ENCODE measurements at regions not wholly inside any gene's neighbourhood (a gene's known extent, or its start where the extent isn't known, plus 50 kb on each side); places are given as distances from the start of the nearest gene placed in this dataset.

DNA sequence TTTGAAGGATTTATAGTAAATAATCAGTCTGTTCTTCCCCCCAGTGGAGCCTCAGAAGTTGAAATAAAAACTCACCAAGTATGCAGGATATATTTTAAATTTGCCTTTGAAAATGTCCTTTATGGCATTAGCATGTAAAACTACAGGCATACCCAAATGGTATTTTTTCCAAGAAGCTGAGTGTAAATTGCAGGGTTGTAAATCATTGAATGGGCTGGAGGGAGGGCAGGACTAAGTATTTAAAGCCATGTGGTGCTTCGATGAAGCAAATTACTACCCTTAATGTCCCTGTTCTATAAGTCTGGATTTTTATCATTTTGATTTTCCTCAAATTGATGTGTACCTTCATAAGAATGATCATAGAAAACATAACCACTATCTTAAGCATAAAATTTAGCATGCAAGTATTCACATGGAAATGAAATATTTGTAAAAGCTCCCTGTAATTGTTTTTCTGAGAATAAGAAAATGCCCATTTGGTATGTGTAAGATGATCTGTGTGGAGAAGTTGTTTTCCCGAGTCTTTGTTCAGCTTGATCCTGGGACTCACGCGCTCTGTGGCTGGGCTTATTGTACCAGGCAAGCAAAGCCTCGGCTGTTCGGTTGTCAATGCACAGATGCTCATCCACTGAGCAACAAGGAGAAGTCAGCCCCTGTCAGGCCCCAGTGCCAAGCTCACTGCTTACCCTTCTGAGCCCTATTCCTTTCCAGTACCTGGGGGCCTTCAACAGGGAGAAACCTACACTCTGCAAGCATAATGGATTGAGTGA, 66.7 kb downstream of the CD164 start:
- H3K27ac Mint-ChIP-seq = no peak overlapping the region
- ATAC-seq = no peak
- no peaks in the 10 kb centered on the region for H3K9me3 Mint-ChIP-seq
- H3K4me3 Mint-ChIP-seq = no peak overlapping the region
- H3K4me1 Mint-ChIP-seq = no peaks in the 10 kb centered on the region
- no peaks in the 10 kb centered on the region for H3K36me3 Mint-ChIP-seq
- no peaks in the 10 kb centered on the region for H3K27me3 Mint-ChIP-seq

DNA sequence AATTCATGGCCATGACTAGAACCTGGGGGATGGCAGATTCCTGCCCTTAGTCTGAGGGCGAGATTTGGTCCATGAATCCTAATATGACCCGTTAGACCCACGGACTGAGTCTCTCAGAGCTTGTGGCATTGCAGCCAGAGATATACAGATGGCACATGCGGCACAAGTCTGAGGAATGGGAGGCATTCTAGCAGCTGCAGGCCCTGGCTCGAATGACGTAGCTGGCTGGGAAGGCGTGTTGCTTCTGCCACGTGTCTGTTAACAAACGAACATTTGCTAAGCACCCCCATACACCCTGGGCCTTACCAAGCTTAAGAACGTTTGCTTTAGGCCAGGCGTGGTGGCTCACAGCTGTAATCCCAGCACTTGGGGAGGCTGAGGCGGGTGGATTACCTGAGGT, 68.0 kb downstream of the CD164 start:
- ATAC-seq = no peak
- no peaks in the 10 kb centered on the region for H3K4me1 Mint-ChIP-seq
- H3K27ac Mint-ChIP-seq = no peak overlapping the region
- H3K27me3 Mint-ChIP-seq = peaks cover 9% of the 10 kb centered on the region
- H3K36me3 Mint-ChIP-seq = no peaks in the 10 kb centered on the region
- no peak overlapping the region for H3K4me3 Mint-ChIP-seq
- no peaks in the 10 kb centered on the region for H3K9me3 Mint-ChIP-seq

DNA sequence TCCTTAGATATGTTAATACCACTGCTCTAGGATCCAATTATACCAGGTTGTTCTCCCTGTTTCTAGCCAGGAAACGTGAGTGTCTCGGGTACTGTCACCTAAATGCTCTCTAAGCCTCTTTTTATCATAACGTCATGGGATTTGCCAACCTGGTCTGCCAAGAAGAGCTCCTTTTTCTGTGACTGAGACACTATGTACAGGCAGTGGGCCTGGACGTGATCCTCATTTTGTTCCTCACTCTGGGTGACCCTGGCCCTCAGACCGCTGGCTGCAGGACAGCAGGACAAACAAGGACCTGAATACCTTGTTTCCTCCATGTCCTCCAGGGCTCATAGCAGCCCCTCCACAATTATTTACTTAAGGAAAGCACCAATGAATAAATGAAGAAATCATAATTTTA, 69.1 kb downstream of the CD164 start:
- H3K4me3 Mint-ChIP-seq = no peak overlapping the region
- H3K4me1 Mint-ChIP-seq = no peaks in the 10 kb centered on the region
- H3K36me3 Mint-ChIP-seq = no peaks in the 10 kb centered on the region
- H3K9me3 Mint-ChIP-seq = no peaks in the 10 kb centered on the region
- H3K27me3 Mint-ChIP-seq = peaks cover 9% of the 10 kb centered on the region
- no peak overlapping the region for H3K27ac Mint-ChIP-seq
- no peak for ATAC-seq

DNA sequence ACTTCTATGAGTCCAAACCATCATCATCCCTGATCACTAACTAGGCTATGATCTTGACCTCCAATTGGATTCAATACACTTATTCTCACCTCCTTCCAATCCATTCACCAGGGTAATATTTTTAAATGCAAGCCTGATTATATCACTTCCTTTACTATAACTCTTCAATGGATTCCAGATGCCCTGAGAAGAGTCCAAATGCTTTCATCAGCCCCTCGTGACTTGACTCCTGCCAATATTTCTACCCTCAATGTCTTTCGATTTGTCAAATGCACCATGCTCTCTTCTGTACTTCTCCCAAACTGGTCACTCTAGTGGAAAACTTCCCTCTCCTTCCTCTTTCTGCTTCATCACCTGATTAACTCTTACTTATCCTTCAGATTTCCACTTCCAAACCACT, 70.8 kb downstream of the CD164 start:
- H3K4me3 Mint-ChIP-seq = no peak overlapping the region
- no peaks in the 10 kb centered on the region for H3K9me3 Mint-ChIP-seq
- no peaks in the 10 kb centered on the region for H3K4me1 Mint-ChIP-seq
- H3K27ac Mint-ChIP-seq = no peak overlapping the region
- H3K27me3 Mint-ChIP-seq = peaks cover 9% of the 10 kb centered on the region
- H3K36me3 Mint-ChIP-seq = no peaks in the 10 kb centered on the region
- no peak for ATAC-seq

DNA sequence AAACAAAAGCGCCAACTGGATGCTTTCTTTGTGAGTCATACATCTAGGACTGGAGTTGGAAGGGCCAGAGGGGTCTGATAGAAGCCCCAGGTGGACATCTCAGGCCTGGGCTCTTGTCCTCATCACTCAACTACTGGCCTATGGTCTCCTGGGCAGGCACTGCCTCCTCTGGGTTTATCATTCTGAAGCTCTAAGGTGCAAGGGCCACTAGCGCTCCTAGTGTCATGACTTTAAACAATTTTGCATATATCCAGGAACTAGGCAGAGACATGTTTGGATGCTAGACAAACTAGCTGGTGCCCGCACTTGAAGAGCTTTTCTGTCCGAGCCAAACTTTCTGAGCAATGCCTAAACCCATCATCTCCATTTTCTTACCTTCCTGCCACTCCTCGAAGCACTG, 72.3 kb downstream of the CD164 start:
- H3K9me3 Mint-ChIP-seq = no peaks in the 10 kb centered on the region
- no peaks in the 10 kb centered on the region for H3K36me3 Mint-ChIP-seq
- peaks cover 3% of the 10 kb centered on the region for H3K4me1 Mint-ChIP-seq
- H3K4me3 Mint-ChIP-seq = no peak overlapping the region
- no peak overlapping the region for H3K27ac Mint-ChIP-seq
- ATAC-seq = no peak
- peaks cover 9% of the 10 kb centered on the region for H3K27me3 Mint-ChIP-seq

DNA sequence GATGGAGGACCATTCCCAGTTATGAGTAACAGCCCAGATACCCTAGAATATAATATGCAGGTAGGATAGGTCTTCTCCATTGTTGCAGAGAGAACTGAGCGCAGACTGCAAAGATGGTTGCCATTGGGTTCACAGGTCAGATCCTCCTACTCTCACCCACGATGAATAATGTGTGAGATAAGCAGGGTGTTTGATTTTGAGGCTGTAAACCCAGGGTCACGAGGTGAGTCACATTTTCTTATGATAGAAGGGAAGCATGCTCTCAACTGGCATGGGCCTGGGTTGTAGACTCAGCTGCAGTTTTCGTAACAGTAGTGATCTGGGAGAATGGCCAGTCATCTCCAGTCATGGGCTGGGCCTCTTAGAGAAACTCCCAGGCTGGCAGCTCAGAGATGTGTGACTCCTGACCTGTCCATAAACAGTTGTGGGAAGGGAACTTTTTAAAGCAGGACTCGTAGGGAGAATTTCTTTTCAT, 74.2 kb downstream of the CD164 start:
- no peak overlapping the region for H3K27ac Mint-ChIP-seq
- ATAC-seq = no peak
- peaks cover 22% of the 10 kb centered on the region for H3K4me1 Mint-ChIP-seq
- no peak overlapping the region for H3K4me3 Mint-ChIP-seq
- H3K9me3 Mint-ChIP-seq = no peaks in the 10 kb centered on the region
- peaks cover 9% of the 10 kb centered on the region for H3K27me3 Mint-ChIP-seq
- no peaks in the 10 kb centered on the region for H3K36me3 Mint-ChIP-seq

DNA sequence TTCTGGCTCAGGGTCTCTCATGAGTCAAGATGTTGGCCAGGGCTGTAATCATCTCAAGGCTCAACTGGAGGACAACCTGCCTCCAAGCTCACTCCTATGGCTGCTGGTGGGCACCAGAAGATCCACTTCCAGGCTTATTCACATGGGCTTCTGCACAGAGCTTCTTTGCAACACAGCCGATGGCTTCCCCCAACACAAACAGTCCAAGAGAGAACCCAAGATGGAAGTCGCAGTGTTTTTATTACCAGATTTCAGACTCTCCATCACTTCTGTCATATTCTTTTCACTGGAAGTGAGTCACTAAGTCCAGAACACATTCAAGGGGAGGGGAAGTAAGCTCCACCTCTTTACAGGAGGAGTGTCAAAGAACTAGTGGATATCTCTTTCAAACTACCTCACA, 75.5 kb downstream of the CD164 start:
- Mint-ChIP-seq H3K9me3 (no peaks in the 10 kb centered on the region), H3K4me1 (peaks cover 22% of the 10 kb centered on the region), H3K27ac (no peak overlapping the region), H3K27me3 (peaks cover 9% of the 10 kb centered on the region), H3K36me3 (no peaks in the 10 kb centered on the region), H3K4me3 (no peak overlapping the region)
- ATAC-seq = no peak

DNA sequence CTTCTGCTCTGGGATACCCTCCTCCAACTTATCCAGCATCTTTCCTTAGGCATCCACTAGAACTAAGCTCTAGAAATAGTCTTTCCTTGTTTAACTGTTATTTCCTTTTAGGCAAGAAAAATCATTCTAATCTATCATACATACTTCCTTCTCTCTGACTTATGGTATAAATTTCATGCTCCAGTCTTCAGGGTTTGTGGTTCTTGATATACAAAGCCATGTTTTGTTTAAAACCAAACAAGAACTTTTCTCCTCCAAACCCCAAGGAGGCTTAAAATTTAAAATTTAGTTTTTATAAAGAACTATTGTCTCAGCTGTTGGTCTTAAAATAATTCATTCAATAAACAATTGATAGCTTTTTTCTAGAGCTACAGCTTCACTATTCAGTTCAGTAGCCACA, 77.2 kb downstream of the CD164 start:
- Mint-ChIP-seq H3K9me3 (no peaks in the 10 kb centered on the region), H3K27me3 (peaks cover 5% of the 10 kb centered on the region), H3K4me3 (no peak overlapping the region), H3K4me1 (peaks cover 24% of the 10 kb centered on the region), H3K36me3 (no peaks in the 10 kb centered on the region), H3K27ac (peak overlapping the region; percentile 28)
- ATAC-seq = no peak

DNA sequence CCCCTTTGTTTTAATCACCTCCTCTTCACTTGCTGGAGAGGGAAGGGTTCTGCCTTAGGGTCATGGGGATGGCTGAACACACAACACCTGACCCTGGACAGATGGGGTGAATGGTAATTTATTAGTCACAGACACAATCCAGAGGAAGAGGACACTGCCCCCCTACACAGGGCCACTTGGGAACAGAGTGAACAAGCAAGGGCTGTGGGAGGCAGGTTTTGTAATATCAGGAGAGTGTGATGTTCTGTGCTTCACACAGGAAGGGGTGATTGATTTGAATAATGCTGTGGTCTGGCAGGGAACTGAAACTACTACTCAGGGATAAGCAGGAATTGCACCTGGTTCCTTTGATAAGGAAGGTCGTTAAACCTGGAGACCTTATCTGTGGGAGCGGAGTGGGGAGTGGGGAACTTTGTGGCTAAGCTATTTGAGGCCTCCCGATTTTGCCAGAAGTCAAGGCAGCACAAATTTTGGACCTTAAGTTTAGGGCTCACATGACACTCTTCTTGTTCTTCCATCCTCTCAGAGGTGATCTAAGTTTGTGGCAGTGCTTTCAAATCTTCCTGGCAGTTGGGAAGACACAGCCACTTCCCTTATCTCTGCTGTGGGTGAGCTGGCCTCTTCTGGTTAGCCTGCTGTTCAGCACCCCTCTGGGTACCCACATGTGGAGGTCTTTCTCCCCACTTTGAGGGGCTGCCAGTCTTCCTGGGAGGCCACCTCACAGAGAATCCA, 77.8 kb downstream of the CD164 start:
- Mint-ChIP-seq H3K4me3 (no peak overlapping the region), H3K36me3 (no peaks in the 10 kb centered on the region), H3K4me1 (peaks cover 30% of the 10 kb centered on the region), H3K27me3 (no peaks in the 10 kb centered on the region), H3K9me3 (no peaks in the 10 kb centered on the region), H3K27ac (peak overlapping the region; percentile 28)
- ATAC-seq = peak; percentile 79

DNA sequence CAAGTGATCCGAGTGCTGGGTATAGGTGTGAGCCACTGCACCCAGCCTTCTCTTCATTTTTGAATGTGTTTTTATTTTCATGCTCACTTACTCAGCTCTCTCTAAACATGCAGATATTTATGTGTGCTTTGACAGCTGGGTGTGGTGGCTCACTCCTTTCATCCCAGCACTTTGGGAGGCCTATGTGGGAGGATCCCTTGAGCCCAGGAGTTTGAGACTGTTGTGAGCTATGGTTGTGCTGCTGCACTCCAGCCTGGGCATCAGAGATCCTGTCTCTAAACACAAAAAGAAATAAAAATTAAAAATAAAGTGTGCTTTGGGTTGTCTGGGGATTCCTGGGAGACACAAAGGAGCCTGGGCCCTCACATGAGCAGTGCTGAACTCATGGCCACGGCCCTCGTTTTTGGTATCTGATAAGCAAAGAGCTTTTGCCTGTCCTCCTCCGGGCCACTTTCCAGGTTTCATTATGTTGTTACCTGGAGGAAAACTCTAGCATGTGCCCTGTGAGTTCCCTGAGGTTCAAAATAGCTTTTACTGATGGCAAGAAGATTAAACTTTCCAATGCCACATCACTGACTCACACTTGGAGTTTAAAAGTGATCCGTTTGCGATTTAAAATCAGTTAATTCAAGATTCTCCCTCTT, 78.5 kb downstream of the CD164 start:
- Mint-ChIP-seq H3K4me3 (no peak overlapping the region), H3K36me3 (no peaks in the 10 kb centered on the region), H3K4me1 (peaks cover 32% of the 10 kb centered on the region), H3K27me3 (no peaks in the 10 kb centered on the region), H3K9me3 (no peaks in the 10 kb centered on the region), H3K27ac (peak overlapping the region; percentile 28)
- ATAC-seq = no peak

DNA sequence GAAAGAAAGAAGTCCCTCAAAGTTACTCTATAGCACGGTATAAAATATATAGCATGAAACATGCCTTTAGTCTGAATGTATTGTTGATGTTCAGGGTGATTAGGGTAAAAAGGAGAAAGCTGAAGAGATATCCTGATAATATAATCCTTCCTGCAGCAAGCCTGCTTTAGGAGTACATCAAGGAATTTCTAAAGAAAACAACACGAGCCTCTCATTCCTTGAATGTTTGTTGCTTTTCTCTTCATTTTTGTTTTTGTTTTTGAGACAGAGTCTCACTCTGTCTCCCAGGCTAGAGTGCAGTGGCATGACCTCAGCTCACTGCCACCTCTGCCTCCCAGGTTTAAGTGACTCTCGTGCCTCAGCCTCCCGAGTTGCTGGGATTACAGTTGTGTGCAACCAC, 79.1 kb downstream of the CD164 start:
- no peak for ATAC-seq
- Mint-ChIP-seq H3K4me3 (no peak overlapping the region), H3K27ac (peak overlapping the region; percentile 28), H3K27me3 (no peaks in the 10 kb centered on the region), H3K9me3 (no peaks in the 10 kb centered on the region), H3K36me3 (no peaks in the 10 kb centered on the region), H3K4me1 (peaks cover 32% of the 10 kb centered on the region)

DNA sequence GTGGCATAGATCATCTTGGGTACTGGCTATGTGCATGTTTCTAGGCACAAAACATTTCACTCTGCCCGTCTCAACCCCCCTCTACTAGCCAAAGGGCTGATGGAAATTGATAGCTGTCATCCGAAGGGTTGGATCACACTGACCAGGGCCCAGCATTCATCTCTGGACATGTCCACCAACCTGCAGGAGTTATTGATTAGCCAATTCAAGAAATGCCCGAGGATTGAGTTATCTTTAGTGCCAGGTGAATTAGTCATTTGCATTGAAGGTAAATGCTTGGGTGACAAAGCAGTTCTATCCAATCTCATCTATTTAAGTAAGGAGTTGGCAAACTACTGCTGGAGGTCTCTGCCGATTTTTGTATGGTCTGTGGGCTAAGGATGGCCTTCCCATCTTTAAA, 80.1 kb downstream of the CD164 start:
- H3K4me1 Mint-ChIP-seq = peaks cover 32% of the 10 kb centered on the region
- H3K4me3 Mint-ChIP-seq = no peak overlapping the region
- H3K9me3 Mint-ChIP-seq = no peaks in the 10 kb centered on the region
- ATAC-seq = no peak
- H3K27ac Mint-ChIP-seq = no peak overlapping the region
- H3K27me3 Mint-ChIP-seq = no peaks in the 10 kb centered on the region
- H3K36me3 Mint-ChIP-seq = no peaks in the 10 kb centered on the region

DNA sequence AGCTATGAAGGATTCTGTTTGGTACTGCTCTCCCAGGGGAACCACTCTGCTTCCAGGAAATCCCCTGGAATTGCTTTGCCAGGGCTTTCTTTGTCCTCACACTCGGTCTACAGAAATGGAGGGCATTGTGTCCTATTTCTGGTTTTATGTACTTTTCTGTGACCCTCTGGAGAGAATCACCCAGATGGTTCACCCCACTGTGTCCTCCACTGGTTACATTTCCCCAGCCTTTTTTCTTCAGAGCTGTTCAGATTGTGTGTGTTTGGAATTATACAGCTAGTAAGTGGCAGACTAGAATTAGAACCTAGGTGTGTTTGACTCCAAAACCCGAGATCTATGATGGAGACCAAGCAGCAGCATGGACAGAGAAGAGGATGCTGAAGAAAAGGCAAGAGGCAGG, 80.8 kb downstream of the CD164 start:
- peaks cover 32% of the 10 kb centered on the region for H3K4me1 Mint-ChIP-seq
- H3K27ac Mint-ChIP-seq = no peak overlapping the region
- no peak for ATAC-seq
- H3K4me3 Mint-ChIP-seq = no peak overlapping the region
- H3K27me3 Mint-ChIP-seq = no peaks in the 10 kb centered on the region
- H3K36me3 Mint-ChIP-seq = no peaks in the 10 kb centered on the region
- no peaks in the 10 kb centered on the region for H3K9me3 Mint-ChIP-seq

DNA sequence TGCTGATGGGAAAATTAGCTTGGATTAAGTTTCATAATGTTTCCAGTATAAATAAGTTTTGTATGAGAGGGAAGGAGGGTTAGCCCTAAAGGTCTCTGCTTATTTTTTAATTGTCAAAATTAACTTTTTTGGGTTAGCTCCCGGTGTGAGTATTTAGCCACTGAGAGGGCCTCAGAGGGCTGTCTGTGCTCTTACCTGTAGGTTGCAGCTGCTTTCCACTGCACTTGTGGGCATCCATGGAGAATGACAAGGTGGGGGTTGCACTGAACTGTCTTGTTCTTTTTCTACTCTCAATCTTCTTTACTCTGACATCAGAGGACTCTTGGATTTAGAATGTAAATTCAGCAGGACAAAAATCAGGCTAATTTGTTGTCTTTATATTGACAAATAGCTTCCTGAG, 81.4 kb downstream of the CD164 start:
- H3K27me3 Mint-ChIP-seq = no peaks in the 10 kb centered on the region

DNA sequence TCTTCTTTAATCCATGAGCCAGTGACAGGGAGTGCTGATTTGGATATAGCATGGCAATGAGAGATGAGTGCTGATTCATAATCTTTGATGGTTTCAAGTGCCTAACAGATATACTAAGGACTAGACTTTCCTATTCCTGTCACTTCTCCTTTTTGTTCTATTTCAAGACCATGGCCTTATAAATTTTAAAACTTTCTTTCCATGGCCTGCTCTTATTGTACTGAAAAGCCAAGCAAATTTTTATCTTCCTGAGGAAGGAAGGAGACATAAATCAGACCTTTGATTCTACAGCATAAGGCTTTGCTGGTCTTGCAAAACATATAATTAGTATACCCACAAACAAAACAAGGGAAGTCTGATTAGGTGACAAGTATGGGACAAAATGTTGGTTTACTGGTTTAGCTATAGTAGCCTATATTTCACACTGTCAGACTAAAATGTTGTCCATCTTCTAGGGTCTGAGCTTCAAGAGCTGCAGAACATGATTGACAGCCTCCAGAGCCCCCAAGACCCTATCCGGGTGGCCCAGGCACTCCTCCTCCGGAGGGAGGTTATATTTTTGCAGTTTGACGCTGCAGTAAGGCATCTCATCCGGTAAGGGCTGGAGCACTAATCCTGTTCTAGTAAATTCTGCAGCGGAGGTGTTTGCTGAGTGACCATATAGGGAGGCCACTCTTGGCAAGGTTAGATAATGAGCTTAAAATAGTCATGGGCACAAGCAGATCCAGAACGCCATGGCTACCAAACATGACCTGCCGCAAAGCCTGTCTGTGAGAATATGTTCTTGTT, 82.3 kb downstream of the CD164 start:
- ATAC-seq = no peak

More for the DNA sequence above, 81.4 kb downstream of the CD164 start:
- Mint-ChIP-seq H3K27ac (no peak overlapping the region), H3K36me3 (no peaks in the 10 kb centered on the region), H3K4me1 (peaks cover 32% of the 10 kb centered on the region), H3K4me3 (no peak overlapping the region), H3K9me3 (no peaks in the 10 kb centered on the region)
- no peak for ATAC-seq

More for the DNA sequence above, 82.3 kb downstream of the CD164 start:
- no peak overlapping the region for H3K4me3 Mint-ChIP-seq
- H3K36me3 Mint-ChIP-seq = no peaks in the 10 kb centered on the region
- H3K4me1 Mint-ChIP-seq = peaks cover 29% of the 10 kb centered on the region
- no peak overlapping the region for H3K27ac Mint-ChIP-seq
- H3K27me3 Mint-ChIP-seq = no peaks in the 10 kb centered on the region
- H3K9me3 Mint-ChIP-seq = no peaks in the 10 kb centered on the region

Data from stimulated activated memory B cell treated with anti-CD40 and anti-IgM and Interleukin-4, amounts not matched to agents 10 μg/mL and 1 μg/mL and 100 μg/mL, for 72 hours (primary cell).